Upper lobe of left lung (tissue), 4 donors: ENCODE measurements at regions not wholly inside any gene's neighbourhood (a gene's known extent, or its start where the extent isn't known, plus 50 kb on each side); places are given as distances from the start of the nearest gene placed in this dataset.

Experiments
- POLR2A ChIP-seq, 4 donors: fragments of 450-650 bp; IDR thresholded peaks; one replicate each; pipeline ENCODE4 v1.5.1; 2016 to 2017; ENCODE audit warnings: antibody characterized with exemption in 4 of 4, mild to moderate bottlenecking in 2 of 4
- TF ChIP-seq, protein P1 (sequence below), 6 experiments: fragments of 450-650 bp in 4 of 6; fragments of 200-600 bp in 2 of 6; sonication (generic) in 2 of 6; IDR thresholded peaks; one replicate each; pipeline ENCODE4 v1.5.1; 2016 to 2019; ENCODE audit warnings: antibody characterized with exemption in 6 of 6

DNA sequence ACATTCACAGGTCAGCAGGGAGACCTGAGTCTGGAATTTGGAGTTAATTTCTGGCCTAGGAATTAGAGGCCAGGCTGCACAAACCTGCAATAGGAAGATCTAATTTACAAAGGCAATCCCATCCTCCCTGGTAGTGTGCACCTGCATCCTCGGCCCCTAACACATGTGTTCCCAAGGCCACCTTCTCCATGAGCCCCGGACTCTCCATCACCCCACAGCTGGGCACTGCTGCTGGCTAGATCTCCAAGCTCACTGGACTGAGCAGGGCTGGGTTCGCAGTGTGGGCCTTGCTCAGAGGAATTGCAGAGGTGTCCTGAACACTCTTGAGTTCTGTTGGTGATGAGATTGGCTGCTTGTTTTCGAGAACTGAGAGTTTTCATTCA, 162.6 kb upstream of the TWIST2 start:
- TF ChIP-seq, protein P1, sequence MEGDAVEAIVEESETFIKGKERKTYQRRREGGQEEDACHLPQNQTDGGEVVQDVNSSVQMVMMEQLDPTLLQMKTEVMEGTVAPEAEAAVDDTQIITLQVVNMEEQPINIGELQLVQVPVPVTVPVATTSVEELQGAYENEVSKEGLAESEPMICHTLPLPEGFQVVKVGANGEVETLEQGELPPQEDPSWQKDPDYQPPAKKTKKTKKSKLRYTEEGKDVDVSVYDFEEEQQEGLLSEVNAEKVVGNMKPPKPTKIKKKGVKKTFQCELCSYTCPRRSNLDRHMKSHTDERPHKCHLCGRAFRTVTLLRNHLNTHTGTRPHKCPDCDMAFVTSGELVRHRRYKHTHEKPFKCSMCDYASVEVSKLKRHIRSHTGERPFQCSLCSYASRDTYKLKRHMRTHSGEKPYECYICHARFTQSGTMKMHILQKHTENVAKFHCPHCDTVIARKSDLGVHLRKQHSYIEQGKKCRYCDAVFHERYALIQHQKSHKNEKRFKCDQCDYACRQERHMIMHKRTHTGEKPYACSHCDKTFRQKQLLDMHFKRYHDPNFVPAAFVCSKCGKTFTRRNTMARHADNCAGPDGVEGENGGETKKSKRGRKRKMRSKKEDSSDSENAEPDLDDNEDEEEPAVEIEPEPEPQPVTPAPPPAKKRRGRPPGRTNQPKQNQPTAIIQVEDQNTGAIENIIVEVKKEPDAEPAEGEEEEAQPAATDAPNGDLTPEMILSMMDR (IDR thresholded peaks at IDR 0.05) = no peak
- no peak for TF ChIP-seq POLR2A (IDR thresholded peaks at IDR 0.05)
